NOMO-1 (cell line): ENCODE measurements at regions not wholly inside any gene's neighbourhood (a gene's known extent, or its start where the extent isn't known, plus 50 kb on each side); places are given as distances from the start of the nearest gene placed in this dataset.

Source experiments
- DNase-seq, 2 experiments: peaks; one replicate each; lab custom pipeline; 2025; ENCODE audit not compliant: unreplicated experiment in 2 of 2; lab: John Stamatoyannopoulos, UW

GRCh38 chr5:61942462-61943049 is 363.4 kb upstream of the KIF2A start:
- DNase-seq: no peak

- DNase-seq: no peak
Observed at GRCh38 chr5:61943713-61944112, 362.3 kb upstream of the KIF2A start.

DNA sequence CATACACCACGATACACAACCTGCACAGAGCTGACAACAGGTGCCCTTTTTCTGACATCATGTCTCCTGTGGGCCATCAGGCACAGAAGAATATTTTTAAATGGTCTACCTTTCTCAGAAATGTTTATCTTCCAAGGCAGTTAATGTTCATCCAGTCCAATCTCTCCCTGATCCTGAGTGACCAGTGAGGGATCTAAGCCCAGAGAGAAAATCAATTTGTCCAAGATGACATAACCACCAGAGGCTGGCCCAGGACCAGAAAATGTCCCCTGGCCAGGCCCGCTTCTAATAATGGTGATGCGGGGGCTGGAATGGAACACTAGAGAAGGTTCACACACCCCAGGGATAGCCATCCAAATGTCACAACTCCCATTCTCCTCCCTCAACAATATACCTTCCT is 357.9 kb upstream of the KIF2A start:
- no peak for DNase-seq

GRCh38 chr5:61949054-61949678 is 356.8 kb upstream of the KIF2A start:
- no peak for DNase-seq

DNA sequence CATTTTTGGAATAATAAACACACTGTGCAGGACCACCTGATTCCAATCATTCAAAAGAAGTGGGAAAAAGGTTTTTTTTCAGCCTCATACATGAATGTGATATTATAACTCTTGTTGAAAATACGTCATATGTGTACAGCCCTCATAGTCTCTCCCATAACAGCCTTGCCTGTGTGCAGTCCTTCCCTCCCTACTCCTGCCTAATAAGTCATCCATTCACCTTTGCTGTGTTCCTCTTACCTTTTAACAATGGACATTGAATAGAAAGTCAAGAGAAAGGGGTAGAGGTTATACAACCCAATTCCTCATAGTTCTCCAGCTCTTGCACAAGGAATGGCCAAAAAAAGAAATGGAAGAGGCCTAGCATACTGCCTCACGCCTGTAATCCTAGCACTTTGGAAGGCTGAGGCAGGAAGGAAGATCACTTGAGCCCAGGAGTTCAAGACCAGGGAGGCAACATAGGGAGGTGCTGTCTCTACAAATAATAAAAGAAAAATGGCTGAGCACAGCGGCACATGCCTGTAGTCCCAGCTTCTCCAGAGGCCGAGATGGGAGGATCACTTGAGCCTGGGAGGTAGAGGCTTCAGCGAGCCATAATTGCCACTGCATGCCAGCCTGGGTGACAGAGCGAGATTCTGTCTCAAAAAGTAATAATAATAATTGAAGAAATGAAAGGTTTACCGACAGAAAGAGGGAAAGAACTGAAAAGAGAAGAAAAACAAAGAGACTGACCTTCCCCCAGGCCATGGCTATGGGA is 356.1 kb upstream of the KIF2A start:
- no peak for DNase-seq

- no peak for DNase-seq
Observed at GRCh38 chr5:61951295-61951694, 354.7 kb upstream of the KIF2A start.

GRCh38 chr5:61953913-61954312 is 352.1 kb upstream of the KIF2A start:
- DNase-seq: no peak

- no peak for DNase-seq
Observed at GRCh38 chr5:61964201-61964600, 341.8 kb upstream of the KIF2A start.

- DNase-seq: peak in 1 of 2 experiments; percentile 12
Observed at GRCh38 chr5:61965069-61965468, 340.9 kb upstream of the KIF2A start.

GRCh38 chr5:61965490-61965889 is 340.5 kb upstream of the KIF2A start:
- no peak for DNase-seq

DNA sequence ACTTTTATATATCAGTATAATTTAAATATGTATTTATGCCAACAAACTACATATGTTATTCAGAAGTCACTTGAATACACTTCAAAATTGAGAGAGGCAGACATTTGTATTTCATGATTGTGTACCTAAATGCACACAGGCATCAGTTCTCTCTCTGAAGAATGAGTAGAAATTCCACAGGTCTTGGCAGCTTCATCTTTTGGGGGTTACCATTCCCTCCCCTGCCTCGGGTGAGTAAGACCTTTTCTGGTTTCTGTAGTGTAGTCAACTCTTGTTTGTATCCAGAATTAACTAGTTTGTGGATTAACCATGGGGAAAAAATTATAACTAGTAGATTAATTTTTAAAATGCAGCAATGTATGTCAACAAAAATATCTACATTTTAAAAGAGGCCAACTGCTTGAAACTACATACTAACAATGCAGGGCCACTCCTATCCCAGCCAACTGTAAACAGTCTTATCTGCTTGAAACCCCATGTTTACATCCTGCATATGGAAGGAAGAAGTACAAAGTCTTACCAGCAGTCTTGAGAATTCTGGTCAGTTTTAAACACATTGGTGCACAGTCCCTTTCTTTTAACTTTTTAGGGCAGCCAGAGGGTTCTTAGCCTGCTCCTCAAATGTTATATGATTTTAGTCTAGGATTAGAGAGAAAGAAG is 339.6 kb upstream of the KIF2A start:
- no peak for DNase-seq

DNA sequence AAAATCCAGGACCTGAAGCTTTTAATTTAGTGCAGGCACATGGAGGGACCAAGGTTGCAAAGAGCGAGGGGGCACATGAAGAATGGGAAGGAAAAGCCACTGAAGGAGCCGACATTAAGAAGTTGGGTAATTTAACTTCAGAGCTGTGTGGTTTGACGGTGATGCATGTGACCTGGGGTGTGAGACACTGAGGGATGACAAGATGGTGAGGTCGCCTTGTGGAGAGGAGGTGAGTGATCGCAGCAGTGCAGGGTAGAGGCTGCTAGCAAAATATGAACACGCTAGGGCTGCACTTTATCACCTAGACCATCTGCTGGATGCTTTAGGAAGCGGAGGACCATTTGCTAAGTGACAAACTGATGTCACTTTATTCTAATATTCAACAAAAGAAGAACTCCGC is 339.0 kb upstream of the KIF2A start:
- no peak for DNase-seq

GRCh38 chr5:61967681-61968080 is 338.3 kb upstream of the KIF2A start:
- no peak for DNase-seq

DNA sequence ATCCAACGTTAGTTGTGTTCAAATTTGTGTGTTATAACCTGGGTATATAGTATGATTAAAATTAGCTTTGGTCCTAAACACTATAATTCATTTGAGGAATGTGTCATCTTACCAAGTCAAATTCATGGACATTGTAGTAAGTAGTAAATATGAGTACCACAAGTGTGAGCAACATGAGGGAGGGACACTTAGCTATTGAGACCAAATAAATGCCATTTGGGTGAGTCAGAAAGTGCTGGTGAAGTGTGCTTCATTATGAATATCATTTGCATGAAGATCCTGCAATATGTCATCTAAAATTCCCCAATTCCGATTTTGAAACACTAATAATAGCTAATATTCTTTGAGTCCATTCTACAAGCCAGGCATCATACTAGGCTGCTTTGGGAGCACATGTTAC is 336.7 kb upstream of the KIF2A start:
- DNase-seq: no peak

- DNase-seq: no peak
Observed at GRCh38 chr5:61969755-61970154, 336.3 kb upstream of the KIF2A start.

- DNase-seq: no peak
Observed at GRCh38 chr5:61970218-61970617, 335.8 kb upstream of the KIF2A start.

GRCh38 chr5:61974680-61975079 is 331.3 kb upstream of the KIF2A start:
- DNase-seq: no peak

DNA sequence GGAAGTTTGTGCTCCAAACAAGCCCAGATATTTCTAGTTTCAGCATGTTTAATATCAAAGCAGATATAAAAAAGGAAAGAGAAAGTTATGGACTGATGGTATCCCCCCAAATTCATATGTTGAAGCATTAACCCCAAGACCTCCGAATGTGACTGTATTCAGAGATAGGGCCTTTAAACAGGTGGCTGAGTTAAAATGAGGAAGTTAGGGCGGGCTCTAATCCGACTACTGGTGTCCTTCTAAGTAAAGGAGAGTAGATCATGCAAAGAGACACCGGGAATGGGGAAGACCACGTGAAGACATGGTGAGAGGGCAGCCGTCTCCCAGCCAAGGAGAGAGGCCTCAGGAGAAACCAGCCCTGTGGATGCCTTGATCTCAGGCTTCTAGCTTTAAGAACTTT is 324.1 kb upstream of the KIF2A start:
- peak; percentile 1 to 27 for DNase-seq

GRCh38 chr5:61991430-61991829 is 314.6 kb upstream of the KIF2A start:
- DNase-seq: no peak

DNA sequence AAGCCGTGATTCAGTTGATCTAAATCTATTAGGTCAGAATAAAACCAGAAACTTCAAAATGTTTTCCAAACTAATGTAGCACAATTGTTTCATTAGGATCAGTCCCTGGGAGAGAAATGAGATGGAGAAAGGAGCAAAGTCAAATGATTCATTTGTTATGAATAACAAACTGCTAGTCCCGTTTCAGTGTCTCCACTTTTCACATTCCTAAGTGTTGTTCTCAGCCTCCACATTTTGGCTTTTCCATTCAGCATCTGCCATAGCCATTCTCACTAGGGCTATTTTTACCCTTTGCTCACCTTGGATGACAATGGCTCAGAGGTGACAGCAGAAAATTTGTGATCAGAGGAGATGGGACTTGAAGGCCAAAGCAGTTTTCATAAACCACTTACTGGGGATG is 314.1 kb upstream of the KIF2A start:
- no peak for DNase-seq

DNA sequence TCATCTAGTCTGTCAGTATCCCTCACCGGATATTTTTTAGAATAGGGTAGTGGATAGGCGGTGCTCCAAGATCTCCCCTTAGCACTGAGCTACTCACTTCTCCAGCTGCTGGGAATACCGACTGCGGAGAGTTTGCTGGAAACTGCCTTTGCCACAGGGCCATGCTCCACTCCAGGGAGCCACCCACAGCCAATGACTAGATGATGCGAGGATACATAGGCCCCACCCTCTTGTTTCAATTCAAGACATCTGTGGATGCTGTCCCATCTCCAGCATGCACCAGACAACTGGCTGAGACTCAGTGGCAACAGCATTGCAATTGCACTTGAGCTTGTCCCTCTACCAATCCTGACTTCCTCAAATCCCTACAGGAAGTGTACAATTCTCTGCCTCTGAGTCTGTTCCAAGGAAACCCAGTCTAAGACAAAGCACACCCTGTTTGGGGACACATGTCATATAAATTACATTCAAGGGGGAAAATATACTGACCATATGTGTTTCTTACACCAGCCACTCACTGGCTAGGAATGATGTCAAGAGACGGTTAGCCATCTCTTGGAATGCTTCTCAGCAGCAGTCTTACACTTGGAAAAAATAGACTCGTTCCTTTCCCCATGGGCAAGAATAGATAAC is 312.6 kb upstream of the KIF2A start:
- DNase-seq: no peak
